HCT116 (cell line): ENCODE measurements at regions not wholly inside any gene's neighbourhood (a gene's known extent, or its start where the extent isn't known, plus 50 kb on each side); places are given as distances from the start of the nearest gene placed in this dataset.

Experiments
- EZH2 ChIP-seq: fragments of 200-600 bp; sonication (generic); IDR thresholded peaks from 2 replicates; pipeline ENCODE4 v1.6.1; 2017; ENCODE audit warnings: antibody characterized with exemption, mixed run types
- EZH2phosphoT487 ChIP-seq: fragments of 200-600 bp; IDR thresholded peaks from 2 replicates; pipeline ENCODE4 v1.6.1; 2018; ENCODE audit warnings: antibody characterized with exemption, borderline replicate concordance
- POLR2A ChIP-seq: IDR thresholded peaks from 2 replicates; pipeline ENCODE4 v1.7.0; 2011; ENCODE audit warnings: borderline replicate concordance; ENCODE audit not compliant: insufficient read depth, insufficient read length; ENCODE audit errors: extremely low read depth
- RAD21 ChIP-seq: IDR thresholded peaks from 2 replicates; pipeline ENCODE4 v1.6.1; 2012; ENCODE audit warnings: low read depth, mild to moderate bottlenecking
- SRF ChIP-seq: IDR thresholded peaks from 2 replicates; pipeline ENCODE4 v1.6.1; 2012; ENCODE audit warnings: low read depth
- TF ChIP-seq, protein P1 (sequence below), 3 experiments: fragments of 200-600 bp in 1 of 3; sonication (generic) in 1 of 3; IDR thresholded peaks in 2 of 3; conservative IDR thresholded peaks in 1 of 3; 2 replicates each; pipeline ENCODE4 v1.5.1; 2012 to 2017; ENCODE audit warnings: low read depth in 2 of 3, low read length in 2 of 3, antibody characterized with exemption in 1 of 3, borderline replicate concordance in 1 of 3, control low read depth in 1 of 3, mild to moderate bottlenecking in 1 of 3, mixed read lengths in 1 of 3, mixed run types in 1 of 3, moderate library complexity in 1 of 3; ENCODE audit not compliant: insufficient read depth in 1 of 3
- TF ChIP-seq, protein P2 (sequence below): IDR thresholded peaks from 2 replicates; pipeline ENCODE4 v1.6.1; 2012
- TF ChIP-seq, protein P3 (sequence below): IDR thresholded peaks from 2 replicates; pipeline ENCODE4 v1.6.1; 2012; ENCODE audit warnings: low read depth

DNA sequence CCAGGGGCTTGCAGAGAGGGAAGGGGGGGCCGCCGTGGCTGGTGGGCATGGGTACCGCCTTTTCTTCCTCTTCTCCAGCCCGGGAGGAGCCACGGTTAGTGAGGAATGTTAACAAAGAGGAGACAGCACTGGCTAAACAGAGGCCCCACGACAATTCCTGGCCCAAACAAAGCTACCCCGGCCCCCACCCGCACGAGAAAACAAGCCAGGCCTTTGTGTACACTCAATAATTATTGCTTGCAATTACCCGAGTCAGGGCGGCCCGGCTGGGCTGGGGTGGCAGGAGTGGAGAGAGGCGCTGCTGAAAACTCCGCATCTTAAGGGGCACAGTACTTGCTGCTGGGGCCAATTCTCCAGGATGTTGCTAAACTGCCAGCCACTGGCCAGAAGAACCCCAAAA lies 56.4 kb downstream of the IRX5 start:
- TF ChIP-seq, protein P1, sequence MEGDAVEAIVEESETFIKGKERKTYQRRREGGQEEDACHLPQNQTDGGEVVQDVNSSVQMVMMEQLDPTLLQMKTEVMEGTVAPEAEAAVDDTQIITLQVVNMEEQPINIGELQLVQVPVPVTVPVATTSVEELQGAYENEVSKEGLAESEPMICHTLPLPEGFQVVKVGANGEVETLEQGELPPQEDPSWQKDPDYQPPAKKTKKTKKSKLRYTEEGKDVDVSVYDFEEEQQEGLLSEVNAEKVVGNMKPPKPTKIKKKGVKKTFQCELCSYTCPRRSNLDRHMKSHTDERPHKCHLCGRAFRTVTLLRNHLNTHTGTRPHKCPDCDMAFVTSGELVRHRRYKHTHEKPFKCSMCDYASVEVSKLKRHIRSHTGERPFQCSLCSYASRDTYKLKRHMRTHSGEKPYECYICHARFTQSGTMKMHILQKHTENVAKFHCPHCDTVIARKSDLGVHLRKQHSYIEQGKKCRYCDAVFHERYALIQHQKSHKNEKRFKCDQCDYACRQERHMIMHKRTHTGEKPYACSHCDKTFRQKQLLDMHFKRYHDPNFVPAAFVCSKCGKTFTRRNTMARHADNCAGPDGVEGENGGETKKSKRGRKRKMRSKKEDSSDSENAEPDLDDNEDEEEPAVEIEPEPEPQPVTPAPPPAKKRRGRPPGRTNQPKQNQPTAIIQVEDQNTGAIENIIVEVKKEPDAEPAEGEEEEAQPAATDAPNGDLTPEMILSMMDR (IDR thresholded peaks at IDR 0.05 in 2 of 3, conservative IDR thresholded peaks at IDR 0.05 in 1 of 3; ENCODE audit: borderline replicate concordance in 1 of 3, insufficient read depth in 1 of 3, low read depth in 2 of 3, low read length in 2 of 3), result no peak
- no peak for TF ChIP-seq SRF
- TF ChIP-seq EZH2, result no peak
- no peak for TF ChIP-seq RAD21
- TF ChIP-seq, protein P2, sequence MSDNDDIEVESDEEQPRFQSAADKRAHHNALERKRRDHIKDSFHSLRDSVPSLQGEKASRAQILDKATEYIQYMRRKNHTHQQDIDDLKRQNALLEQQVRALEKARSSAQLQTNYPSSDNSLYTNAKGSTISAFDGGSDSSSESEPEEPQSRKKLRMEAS, result no peak
- TF ChIP-seq POLR2A, result no peak
- TF ChIP-seq EZH2phosphoT487, result no peak
- TF ChIP-seq, protein P3, sequence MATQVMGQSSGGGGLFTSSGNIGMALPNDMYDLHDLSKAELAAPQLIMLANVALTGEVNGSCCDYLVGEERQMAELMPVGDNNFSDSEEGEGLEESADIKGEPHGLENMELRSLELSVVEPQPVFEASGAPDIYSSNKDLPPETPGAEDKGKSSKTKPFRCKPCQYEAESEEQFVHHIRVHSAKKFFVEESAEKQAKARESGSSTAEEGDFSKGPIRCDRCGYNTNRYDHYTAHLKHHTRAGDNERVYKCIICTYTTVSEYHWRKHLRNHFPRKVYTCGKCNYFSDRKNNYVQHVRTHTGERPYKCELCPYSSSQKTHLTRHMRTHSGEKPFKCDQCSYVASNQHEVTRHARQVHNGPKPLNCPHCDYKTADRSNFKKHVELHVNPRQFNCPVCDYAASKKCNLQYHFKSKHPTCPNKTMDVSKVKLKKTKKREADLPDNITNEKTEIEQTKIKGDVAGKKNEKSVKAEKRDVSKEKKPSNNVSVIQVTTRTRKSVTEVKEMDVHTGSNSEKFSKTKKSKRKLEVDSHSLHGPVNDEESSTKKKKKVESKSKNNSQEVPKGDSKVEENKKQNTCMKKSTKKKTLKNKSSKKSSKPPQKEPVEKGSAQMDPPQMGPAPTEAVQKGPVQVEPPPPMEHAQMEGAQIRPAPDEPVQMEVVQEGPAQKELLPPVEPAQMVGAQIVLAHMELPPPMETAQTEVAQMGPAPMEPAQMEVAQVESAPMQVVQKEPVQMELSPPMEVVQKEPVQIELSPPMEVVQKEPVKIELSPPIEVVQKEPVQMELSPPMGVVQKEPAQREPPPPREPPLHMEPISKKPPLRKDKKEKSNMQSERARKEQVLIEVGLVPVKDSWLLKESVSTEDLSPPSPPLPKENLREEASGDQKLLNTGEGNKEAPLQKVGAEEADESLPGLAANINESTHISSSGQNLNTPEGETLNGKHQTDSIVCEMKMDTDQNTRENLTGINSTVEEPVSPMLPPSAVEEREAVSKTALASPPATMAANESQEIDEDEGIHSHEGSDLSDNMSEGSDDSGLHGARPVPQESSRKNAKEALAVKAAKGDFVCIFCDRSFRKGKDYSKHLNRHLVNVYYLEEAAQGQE, result no peak
